Sigmoid colon (tissue), 4 donors: ENCODE measurements at regions not wholly inside any gene's neighbourhood (a gene's known extent, or its start where the extent isn't known, plus 50 kb on each side); places are given as distances from the start of the nearest gene placed in this dataset.

ENCODE experiments used
- CTCF ChIP-seq, 4 experiments: fragments of 450-650 bp in 3 of 4; fragments of 200-600 bp in 1 of 4; IDR thresholded peaks; one replicate each; pipeline ENCODE4 v1.5.1; 2016 to 2019; ENCODE audit warnings: antibody characterized with exemption in 4 of 4, mild to moderate bottlenecking in 3 of 4, moderate library complexity in 2 of 4
- POLR2AphosphoS5 ChIP-seq, 4 donors: sonication (generic); formaldehyde crosslinking; IDR thresholded peaks; one replicate each; pipeline ENCODE4 v1.6.1; 2017; ENCODE audit warnings: antibody characterized with exemption in 4 of 4

- TF ChIP-seq CTCF (IDR thresholded peaks at IDR 0.05) (no peak), POLR2AphosphoS5 (IDR thresholded peaks at IDR 0.05) (no peak)
Observed at GRCh38 chr19:30651691-30652090, 279.5 kb downstream of the ZNF536 start.
